GM23338 (cell line): ENCODE measurements at regions not wholly inside any gene's neighbourhood (a gene's known extent, or its start where the extent isn't known, plus 50 kb on each side); places are given as distances from the start of the nearest gene placed in this dataset.

ENCODE experiments used
- CREB1 ChIP-seq: fragments of 250-450 bp; sonication (Bioruptor Pico); IDR thresholded peaks from 2 replicates; pipeline ENCODE4 v1.5.0; 2020; ENCODE audit warnings: low read depth, mild to moderate bottlenecking, moderate library complexity
- CTCF ChIP-seq, 2 experiments: fragments of 200-600 bp in 1 of 2; sonication (generic) in 1 of 2; conservative IDR thresholded peaks; 2 replicates each; pipeline versions ENCODE4 v1.5.1 to v1.6.1; 2016 to 2017; ENCODE audit warnings: antibody characterized with exemption in 2 of 2, low read depth in 2 of 2, mild to moderate bottlenecking in 2 of 2, moderate library complexity in 1 of 2
- EZH2 ChIP-seq: fragments of 200-600 bp; sonication (generic); IDR thresholded peaks from one replicate; pipeline ENCODE4 v1.8.0; 2017; ENCODE audit warnings: antibody characterized with exemption, mild to moderate bottlenecking, low read depth; ENCODE audit not compliant: unreplicated experiment
- NANOG ChIP-seq: IDR thresholded peaks from 2 replicates; pipeline ENCODE4 v1.6.1; 2016; ENCODE audit warnings: antibody characterized with exemption, borderline replicate concordance
- POLR2AphosphoS5 ChIP-seq: IDR thresholded peaks from 2 replicates; pipeline ENCODE4 v1.6.1; 2016; ENCODE audit warnings: antibody characterized with exemption, low read depth
- REST ChIP-seq: IDR thresholded peaks from one replicate; pipeline ENCODE4 v1.6.1; 2018; ENCODE audit warnings: antibody characterized with exemption; ENCODE audit not compliant: unreplicated experiment
- ZNF114 ChIP-seq: fragments of 250-450 bp; sonication (Bioruptor Pico); IDR thresholded peaks from 2 replicates; pipeline ENCODE4 v1.5.0; 2020; ENCODE audit warnings: mild to moderate bottlenecking, moderate library complexity

- TF ChIP-seq POLR2AphosphoS5 (no peak), ZNF114 (CRISPR knock-in tag) (no peak), REST (no peak), CTCF (conservative IDR thresholded peaks at IDR 0.05; ENCODE audit: low read depth in 2 of 2) (no peak), EZH2 (no peak), CREB1 (CRISPR knock-in tag) (no peak), NANOG (no peak)
These were observed 104.0 kb upstream of the DMRTA1 start for GRCh38 chr9:22342491-22343217.
